LNCAP (cell line): ENCODE measurements at regions not wholly inside any gene's neighbourhood (a gene's known extent, or its start where the extent isn't known, plus 50 kb on each side); places are given as distances from the start of the nearest gene placed in this dataset.

ENCODE experiments used
- TF ChIP-seq, protein P1 (sequence below): fragments of 450-650 bp; IDR thresholded peaks from 2 replicates; pipeline ENCODE4 v1.5.1; 2017; ENCODE audit warnings: mild to moderate bottlenecking

DNA sequence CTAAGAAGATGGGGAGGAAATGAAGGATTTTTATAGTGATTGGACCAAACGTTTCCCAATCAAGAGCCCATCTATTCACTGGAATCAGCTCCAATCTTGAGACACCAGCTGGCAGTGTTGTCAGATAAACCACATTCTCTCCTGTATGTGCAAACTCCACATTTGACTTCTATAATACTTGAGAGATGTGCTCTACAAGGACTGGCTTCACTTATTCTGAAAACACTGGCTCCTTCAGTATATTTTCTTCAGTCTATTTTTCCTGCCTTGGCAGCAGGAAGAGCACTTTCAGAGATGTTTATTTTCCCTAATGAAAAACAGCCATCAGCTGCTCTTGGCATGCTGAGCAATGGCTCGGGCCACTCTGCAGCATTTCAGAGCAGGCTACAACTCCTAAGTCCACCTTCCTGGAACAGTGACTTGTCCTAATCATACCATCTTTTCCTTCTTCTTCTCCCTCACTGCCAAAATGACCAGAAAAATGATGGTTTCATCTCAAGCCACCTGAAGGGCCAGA lies 96.9 kb upstream of the FSTL4 start:
- TF ChIP-seq, protein P1, sequence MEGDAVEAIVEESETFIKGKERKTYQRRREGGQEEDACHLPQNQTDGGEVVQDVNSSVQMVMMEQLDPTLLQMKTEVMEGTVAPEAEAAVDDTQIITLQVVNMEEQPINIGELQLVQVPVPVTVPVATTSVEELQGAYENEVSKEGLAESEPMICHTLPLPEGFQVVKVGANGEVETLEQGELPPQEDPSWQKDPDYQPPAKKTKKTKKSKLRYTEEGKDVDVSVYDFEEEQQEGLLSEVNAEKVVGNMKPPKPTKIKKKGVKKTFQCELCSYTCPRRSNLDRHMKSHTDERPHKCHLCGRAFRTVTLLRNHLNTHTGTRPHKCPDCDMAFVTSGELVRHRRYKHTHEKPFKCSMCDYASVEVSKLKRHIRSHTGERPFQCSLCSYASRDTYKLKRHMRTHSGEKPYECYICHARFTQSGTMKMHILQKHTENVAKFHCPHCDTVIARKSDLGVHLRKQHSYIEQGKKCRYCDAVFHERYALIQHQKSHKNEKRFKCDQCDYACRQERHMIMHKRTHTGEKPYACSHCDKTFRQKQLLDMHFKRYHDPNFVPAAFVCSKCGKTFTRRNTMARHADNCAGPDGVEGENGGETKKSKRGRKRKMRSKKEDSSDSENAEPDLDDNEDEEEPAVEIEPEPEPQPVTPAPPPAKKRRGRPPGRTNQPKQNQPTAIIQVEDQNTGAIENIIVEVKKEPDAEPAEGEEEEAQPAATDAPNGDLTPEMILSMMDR: no peak

GRCh38 chr5:133708331-133708850 lies 96.0 kb upstream of the FSTL4 start:
- TF ChIP-seq, protein P1: no peak

DNA sequence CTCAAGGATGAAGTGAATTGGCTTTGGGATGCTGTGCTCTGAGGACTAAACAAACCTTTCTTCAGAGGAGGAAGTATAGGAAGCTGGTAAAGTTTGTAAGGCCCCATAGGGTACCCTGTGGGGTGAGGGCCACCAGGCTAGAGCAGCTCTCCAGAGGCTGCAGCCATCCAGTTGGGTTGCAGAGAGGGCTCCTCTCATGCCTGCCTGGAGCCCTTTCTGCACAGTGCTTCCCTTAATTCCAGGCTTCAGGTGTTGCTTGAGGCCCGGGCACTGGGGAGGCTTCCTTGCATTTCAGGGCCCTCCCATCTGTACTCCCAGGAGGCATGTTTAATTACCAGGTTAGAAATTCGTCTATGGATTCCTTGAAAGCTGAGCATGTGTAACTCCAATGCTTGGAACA lies 95.3 kb upstream of the FSTL4 start:
- TF ChIP-seq, protein P1: no peak

DNA sequence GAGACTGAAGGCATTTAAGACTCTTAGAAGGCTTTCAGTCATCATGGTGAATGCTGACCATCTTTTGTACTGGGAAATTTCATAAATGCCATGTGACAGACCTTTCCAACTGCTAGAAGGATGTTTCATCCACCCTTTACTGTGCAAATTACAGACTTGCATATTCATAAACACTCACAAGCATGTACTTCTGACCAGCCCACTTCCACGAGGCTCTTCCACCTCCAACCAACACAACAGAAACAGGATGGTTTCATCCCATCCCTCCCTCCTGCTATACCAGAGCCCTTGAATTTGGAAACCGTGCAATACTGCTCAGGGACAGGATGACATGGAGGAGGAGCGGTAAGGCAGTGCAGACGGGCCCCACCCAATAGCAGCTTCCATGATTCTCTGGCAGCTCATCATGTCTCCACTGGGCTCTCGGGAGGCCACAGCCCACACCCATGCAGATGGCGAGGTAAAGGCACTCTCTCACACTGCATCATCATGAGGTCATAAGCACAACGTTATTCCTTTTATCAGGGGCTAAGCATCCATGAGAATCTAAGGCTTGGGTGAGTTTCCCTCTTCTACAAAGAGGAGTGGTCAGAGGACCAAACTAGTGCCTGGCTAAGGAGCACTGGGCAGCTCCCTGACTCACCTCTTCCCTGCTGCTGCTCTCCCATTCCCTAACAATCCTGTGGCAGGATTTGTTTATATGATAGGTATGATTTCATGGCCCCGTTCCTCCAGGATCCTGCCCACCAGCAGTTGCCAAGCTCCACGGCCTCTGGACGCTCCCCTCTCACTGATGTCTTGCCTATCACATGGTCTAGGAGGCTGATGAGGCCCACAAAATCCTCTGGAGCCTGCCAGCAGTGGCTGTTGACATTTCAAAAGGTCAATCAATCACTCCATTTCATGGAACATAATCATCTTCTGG lies 94.4 kb upstream of the FSTL4 start:
- TF ChIP-seq, protein P1: no peak

GRCh38 chr5:133705331-133705730 lies 93.0 kb upstream of the FSTL4 start:
- TF ChIP-seq, protein P1: no peak

- TF ChIP-seq, protein P1: no peak
These were observed 92.1 kb upstream of the FSTL4 start for GRCh38 chr5:133704411-133704810.

- TF ChIP-seq, protein P1: no peak
These were observed 91.6 kb upstream of the FSTL4 start for GRCh38 chr5:133703935-133704334.
